ENCODE measurements at regions not wholly inside any gene's neighbourhood (a gene's known extent, or its start where the extent isn't known, plus 50 kb on each side); places are given as distances from the start of the nearest gene placed in this dataset.

DNA sequence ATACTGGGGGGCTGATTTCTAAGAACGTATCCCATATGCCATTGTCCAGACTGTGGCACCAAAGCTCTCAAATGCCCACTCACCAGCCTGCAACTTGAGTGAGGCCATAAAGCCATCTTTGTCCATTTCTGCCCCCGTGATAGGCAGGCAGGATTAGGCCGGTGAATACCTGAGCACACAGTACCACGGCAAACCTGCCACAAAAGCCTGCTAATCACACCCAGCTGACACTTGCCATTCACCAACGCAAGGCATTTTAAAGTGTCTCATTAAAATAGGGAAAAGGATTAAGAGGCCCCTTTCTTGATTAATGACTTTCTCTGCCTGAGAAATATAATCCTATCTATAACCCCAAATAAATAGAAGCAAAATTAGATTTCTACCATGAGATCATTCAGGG is 111.4 kb upstream of the NANOS1 start:
- Histone ChIP-seq H3K36me3 (no peaks in the 10 kb centered on the region), H3K27me3 (no peaks in the 10 kb centered on the region)
- WGBS, 2 donors (ENCODE audit: low coverage in 1 of 2), result 81% methylated on average over 5 of the region's 5 CpGs; no CpG with 5 or more reads in 1 of the 2 donors

DNA sequence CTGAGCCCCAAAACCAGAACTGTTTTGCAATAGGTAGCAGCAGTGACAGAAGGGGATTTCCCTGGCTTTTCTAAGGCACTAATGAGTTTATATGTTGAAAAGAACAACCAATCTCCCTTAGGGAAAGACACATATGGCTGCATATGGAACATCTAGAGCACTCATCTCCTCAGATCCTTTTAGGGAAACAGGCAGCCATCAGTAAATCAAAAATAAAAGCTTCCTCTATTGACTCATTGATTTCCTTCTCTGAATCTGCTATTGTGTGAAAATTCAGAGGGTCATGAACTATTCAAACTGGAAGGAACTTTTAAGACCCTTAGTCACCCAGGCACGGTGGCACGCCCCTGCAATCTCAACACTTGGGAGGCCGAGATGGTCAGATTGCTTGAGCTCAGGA is 110.9 kb upstream of the NANOS1 start:
- WGBS, 2 donors (ENCODE audit: low coverage in 1 of 2), result 83 to 100% methylated on average over 3 of the region's 3 CpGs
- TF ChIP-seq POLR2AphosphoS5 (IDR thresholded peaks at IDR 0.05) (no peak), POLR2A (IDR thresholded peaks at IDR 0.05) (no peak), EP300 (IDR thresholded peaks at IDR 0.05) (no peak), CTCF (IDR thresholded peaks at IDR 0.05) (no peak)
- ATAC-seq, result no peak

More for the DNA sequence above, 111.4 kb upstream of the NANOS1 start:
- H3K9me3 ChIP-seq, result no peaks in the 10 kb centered on the region
- no peak overlapping the region for H3K27ac ChIP-seq
- ATAC-seq, result no peak
- no peak overlapping the region for H3K4me3 ChIP-seq
- TF ChIP-seq CTCF (IDR thresholded peaks at IDR 0.05), result no peak
- no peak for TF ChIP-seq POLR2A (IDR thresholded peaks at IDR 0.05)
- TF ChIP-seq EP300 (IDR thresholded peaks at IDR 0.05), result no peak
- no peak for TF ChIP-seq POLR2AphosphoS5 (IDR thresholded peaks at IDR 0.05)
- no peaks in the 10 kb centered on the region for H3K4me1 ChIP-seq

GRCh38 chr10:118920206-118920605 is 109.3 kb upstream of the NANOS1 start:
- no peak overlapping the region for H3K4me3 ChIP-seq
- no peaks in the 10 kb centered on the region for H3K4me1 ChIP-seq
- no peak for TF ChIP-seq EP300 (IDR thresholded peaks at IDR 0.05)
- TF ChIP-seq POLR2AphosphoS5 (IDR thresholded peaks at IDR 0.05), result no peak
- no peak for TF ChIP-seq POLR2A (IDR thresholded peaks at IDR 0.05)
- no peak for TF ChIP-seq CTCF (IDR thresholded peaks at IDR 0.05)
- no peaks in the 10 kb centered on the region for H3K36me3 ChIP-seq
- no peaks in the 10 kb centered on the region for H3K9me3 ChIP-seq
- no peak for ATAC-seq
- no peaks in the 10 kb centered on the region for H3K27me3 ChIP-seq
- WGBS, 2 donors (ENCODE audit: low coverage in 1 of 2), result 98% methylated on average over 6 of the region's 9 CpGs; no CpG with 5 or more reads in 1 of the 2 donors
- no peak overlapping the region for H3K27ac ChIP-seq

More for the DNA sequence above, 110.9 kb upstream of the NANOS1 start:
- Histone ChIP-seq H3K27me3 (no peaks in the 10 kb centered on the region), H3K4me3 (no peak overlapping the region), H3K4me1 (no peaks in the 10 kb centered on the region), H3K9me3 (no peaks in the 10 kb centered on the region), H3K36me3 (no peaks in the 10 kb centered on the region), H3K27ac (no peak overlapping the region)

DNA sequence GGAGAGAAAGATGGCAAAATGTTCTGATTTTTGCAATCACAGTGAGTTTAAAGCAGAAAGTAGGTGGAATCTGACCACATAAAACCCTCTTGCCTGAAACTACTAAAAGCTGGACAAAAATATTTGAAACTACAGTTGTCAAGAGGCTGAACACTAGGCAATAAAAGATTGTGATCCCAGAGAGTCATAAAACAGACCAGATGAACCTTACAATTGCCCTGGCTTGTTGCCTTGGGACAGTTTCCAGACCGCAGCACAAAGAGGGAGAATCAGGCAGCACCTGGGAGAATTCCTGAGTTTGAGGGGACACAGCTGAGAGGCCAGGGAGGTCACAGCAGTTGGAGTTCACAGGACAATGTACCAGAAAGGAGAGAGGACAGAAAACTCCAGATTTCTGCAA is 107.3 kb upstream of the NANOS1 start:
- no peak for ATAC-seq
- Histone ChIP-seq H3K4me3 (no peak overlapping the region), H3K4me1 (no peaks in the 10 kb centered on the region), H3K27me3 (no peaks in the 10 kb centered on the region), H3K9me3 (no peaks in the 10 kb centered on the region), H3K27ac (no peak overlapping the region), H3K36me3 (no peaks in the 10 kb centered on the region)
- WGBS, 2 donors (ENCODE audit: low coverage in 1 of 2), result 27% methylated on average over 1 of the region's 1 CpG; no CpG with 5 or more reads in 1 of the 2 donors
- TF ChIP-seq EP300 (IDR thresholded peaks at IDR 0.05) (no peak), POLR2A (IDR thresholded peaks at IDR 0.05) (no peak), POLR2AphosphoS5 (IDR thresholded peaks at IDR 0.05) (no peak), CTCF (IDR thresholded peaks at IDR 0.05) (no peak)

DNA sequence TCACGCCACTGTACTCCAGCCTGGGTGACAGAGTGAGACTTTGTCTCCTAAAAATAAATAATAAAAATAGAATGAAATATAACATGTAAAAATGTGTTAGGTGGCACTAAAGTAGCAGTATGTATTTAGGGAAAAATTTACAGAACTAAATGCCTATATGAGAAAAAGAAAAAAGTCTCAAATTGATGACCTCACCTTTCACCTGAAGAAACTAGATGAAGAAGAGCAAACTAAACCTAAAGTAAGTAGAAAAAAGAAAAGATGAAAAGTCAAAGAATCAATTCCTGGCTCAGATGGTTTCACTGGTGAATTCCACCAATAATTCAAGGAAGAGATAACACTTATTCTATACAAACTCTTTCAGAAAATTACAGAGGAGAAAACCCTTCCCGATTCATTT is 106.5 kb upstream of the NANOS1 start:
- H3K9me3 ChIP-seq, result no peaks in the 10 kb centered on the region
- no peak overlapping the region for H3K27ac ChIP-seq

More for the DNA sequence above, 106.5 kb upstream of the NANOS1 start:
- 88 to 97% methylated on average over 2 of the region's 2 CpGs for WGBS, 2 donors (ENCODE audit: low coverage in 1 of 2)
- no peaks in the 10 kb centered on the region for H3K27me3 ChIP-seq
- H3K36me3 ChIP-seq, result no peaks in the 10 kb centered on the region
- ATAC-seq, result no peak
- no peak for TF ChIP-seq POLR2AphosphoS5 (IDR thresholded peaks at IDR 0.05)
- no peak for TF ChIP-seq POLR2A (IDR thresholded peaks at IDR 0.05)
- TF ChIP-seq CTCF (IDR thresholded peaks at IDR 0.05), result no peak
- TF ChIP-seq EP300 (IDR thresholded peaks at IDR 0.05), result no peak
- H3K4me1 ChIP-seq, result no peaks in the 10 kb centered on the region
- no peak overlapping the region for H3K4me3 ChIP-seq

Data from gastroesophageal sphincter (tissue), 4 donors.